ENCODE measurements at regions not wholly inside any gene's neighbourhood (a gene's known extent, or its start where the extent isn't known, plus 50 kb on each side); places are given as distances from the start of the nearest gene placed in this dataset.
"Not testable (repeated sequence)": the region's sequence is repeated elsewhere in the genome, so short reads cannot be mapped to it uniquely, and the experiment has no call there.

- not testable (repeated sequence) for TF ChIP-seq CTCF, POLR2AphosphoS5, EP300, POLR2A (IDR thresholded peaks at IDR 0.05)
These were observed 541.8 kb downstream of the TP53TG3F start for GRCh38 chr16:34001184-34001583.
